ENCODE measurements at regions not wholly inside any gene's neighbourhood (a gene's known extent, or its start where the extent isn't known, plus 50 kb on each side); places are given as distances from the start of the nearest gene placed in this dataset.
A peak's percentile ranks its signal among the peaks of the same experiment; 100 is the strongest.

- peak; percentile 4 for DNase-seq
Observed at GRCh38 chr1:90127288-90127953, 132.5 kb downstream of the ZNF326 start.

- DNase-seq = no peak
Observed at GRCh38 chr1:90126834-90127233, 131.9 kb downstream of the ZNF326 start.

GRCh38 chr1:90122654-90123340 is 127.9 kb downstream of the ZNF326 start:
- peak; percentile 60 for DNase-seq

GRCh38 chr1:90114521-90115141 is 119.7 kb downstream of the ZNF326 start:
- peak; percentile 55 for DNase-seq

GRCh38 chr1:90107990-90108389 is 113.1 kb downstream of the ZNF326 start:
- DNase-seq = no peak

- DNase-seq = no peak
Observed at GRCh38 chr1:90106311-90106710, 111.4 kb downstream of the ZNF326 start.

GRCh38 chr1:90104941-90105538 is 110.1 kb downstream of the ZNF326 start:
- no peak for DNase-seq

GRCh38 chr1:90100566-90100965 is 105.7 kb downstream of the ZNF326 start:
- DNase-seq = no peak

GRCh38 chr1:90092441-90092840 is 97.5 kb downstream of the ZNF326 start:
- DNase-seq = no peak
